Muscle of arm (tissue), 1 donor: ENCODE measurements at regions not wholly inside any gene's neighbourhood (a gene's known extent, or its start where the extent isn't known, plus 50 kb on each side); places are given as distances from the start of the nearest gene placed in this dataset.
A peak's percentile ranks its signal among the peaks of the same experiment; 100 is the strongest.
"Not testable (repeated sequence)": the region's sequence is repeated elsewhere in the genome, so short reads cannot be mapped to it uniquely, and the experiment has no call there.

Source experiments
- DNase-seq: peaks from one replicate; pipeline ENCODE4 v3.0.0-alpha.2; 2013

DNA sequence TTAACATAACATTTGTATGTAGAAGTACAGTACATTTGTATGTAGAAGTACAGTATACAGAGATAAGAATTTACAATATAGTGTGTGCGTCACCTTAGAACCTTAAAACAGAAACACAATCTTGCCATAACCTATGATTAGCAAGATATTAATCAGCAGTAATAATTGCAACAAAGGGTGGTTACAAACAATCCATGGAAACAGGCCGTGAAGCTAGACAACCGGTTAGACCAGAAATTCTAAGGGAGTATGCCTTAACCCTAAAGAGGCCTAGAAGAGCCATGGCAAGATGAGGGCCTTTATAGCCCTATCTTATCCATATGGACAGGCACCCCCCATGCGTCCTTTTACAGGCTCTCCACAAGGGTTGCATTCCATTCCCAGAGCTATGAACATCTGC, 605.9 kb downstream of the KCNT2 start:
- DNase-seq, result not testable (repeated sequence)

DNA sequence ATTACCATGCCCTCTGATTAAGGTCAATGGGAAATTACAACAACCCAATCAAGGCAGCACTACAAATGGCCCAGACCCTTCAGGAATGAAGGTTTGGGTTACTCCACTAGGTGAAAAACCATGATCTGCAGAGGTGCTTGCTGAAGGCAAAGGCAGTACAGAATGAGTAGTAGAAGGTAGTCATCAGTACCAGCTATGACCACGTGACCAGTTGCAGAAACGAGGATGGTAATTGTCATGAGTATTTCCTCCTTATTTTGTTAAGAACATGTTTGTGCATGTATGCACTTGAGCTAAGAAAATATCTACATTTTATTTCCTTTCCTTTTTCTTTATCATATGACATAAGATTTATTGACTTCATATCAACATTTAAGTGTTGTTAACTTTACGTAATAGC, 607.1 kb downstream of the KCNT2 start:
- no peak for DNase-seq

DNA sequence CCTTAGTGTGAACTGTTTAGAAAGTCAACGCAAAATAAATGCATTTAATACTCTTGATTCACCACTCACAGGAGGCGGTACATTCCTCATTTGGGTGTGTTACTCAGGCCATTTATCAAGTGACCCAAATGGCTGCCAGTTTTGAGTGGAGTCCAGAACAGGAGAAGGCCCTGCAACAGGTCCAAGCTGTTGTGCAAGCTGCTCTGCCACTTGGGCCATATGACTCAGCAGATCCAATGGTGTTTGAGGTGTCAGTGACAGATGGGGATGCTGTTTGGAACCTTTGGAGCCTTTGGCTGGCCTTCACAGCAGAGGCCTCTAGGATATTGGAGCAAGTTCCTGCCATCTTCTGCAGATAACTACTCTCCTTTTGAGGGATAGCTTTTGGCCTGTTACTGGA, 609.2 kb downstream of the KCNT2 start:
- DNase-seq, result no peak

- no peak for DNase-seq
Measured at GRCh38 chr1:195981448-195982139, 626.6 kb downstream of the KCNT2 start.

DNA sequence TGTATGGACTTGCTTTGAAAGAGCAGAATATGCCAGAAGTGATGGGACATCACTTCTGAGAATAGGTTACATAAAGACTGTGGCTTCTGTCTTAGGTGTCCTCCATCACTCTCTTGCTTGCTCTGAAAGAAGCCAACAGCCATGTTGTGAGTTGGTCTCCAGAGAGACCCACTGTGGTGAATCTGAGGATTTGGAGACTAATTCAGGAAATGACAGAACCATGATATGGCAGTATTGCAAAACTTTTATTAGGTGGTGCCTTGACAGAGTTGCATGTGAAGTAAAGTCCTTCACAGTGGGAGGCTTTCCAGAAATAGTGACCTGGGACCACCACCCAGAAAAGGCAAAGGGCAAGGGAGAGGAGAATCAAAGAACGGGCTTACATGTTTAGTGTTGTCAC, 628.6 kb downstream of the KCNT2 start:
- no peak for DNase-seq

DNA sequence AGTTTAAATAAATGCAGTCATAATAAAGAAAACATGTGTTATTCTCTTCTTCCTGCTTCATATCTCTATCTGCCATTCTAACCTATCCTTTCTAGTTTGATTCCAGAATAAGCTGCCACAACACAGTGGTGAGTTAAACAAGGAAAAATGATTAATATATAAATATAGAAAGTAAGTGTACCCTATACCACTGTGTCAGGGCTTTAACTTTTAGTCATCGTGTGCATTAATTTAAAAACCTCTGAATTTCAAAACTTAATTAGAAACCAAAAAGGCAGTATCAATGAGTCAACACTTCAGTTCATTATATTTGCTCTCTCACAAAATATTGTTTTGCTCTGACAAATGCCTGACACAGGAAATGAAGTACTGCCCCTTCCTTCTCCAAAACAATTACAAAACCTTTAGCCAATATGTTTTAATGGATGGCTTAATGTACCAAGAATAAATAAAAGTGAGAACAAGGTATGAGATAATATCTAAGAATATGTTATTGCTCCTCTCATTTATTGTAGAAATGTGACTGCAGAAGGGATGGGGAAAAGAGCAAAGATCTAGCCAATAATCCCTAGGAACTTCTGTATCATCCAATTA, 634.8 kb downstream of the KCNT2 start:
- no peak for DNase-seq

GRCh38 chr1:195971589-195971988, 636.7 kb downstream of the KCNT2 start:
- DNase-seq, result no peak

- DNase-seq, result no peak
Measured at GRCh38 chr1:195970209-195970608, 638.0 kb downstream of the KCNT2 start.

- no peak for DNase-seq
Measured at GRCh38 chr1:195965475-195965874, 642.8 kb downstream of the KCNT2 start.

DNA sequence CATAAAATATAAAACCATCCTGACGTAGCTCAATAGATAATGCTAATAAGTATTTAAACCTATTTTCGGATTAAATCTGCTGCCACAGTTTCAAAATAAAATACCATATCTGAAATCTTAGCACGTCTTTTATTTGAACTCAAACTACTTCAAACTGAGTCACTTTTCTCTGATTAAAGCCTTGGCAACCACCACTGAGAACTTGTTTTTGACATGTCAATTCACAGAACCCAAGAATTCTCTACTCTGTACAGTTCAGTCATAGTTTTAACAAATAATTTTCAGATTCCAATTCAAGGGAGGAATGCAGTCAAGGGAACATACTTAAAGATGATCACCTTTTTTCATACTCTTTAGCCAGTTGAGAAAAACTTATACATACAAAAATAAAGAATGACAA, 643.2 kb downstream of the KCNT2 start:
- DNase-seq, result no peak

GRCh38 chr1:195964516-195964915, 643.7 kb downstream of the KCNT2 start:
- DNase-seq, result no peak

DNA sequence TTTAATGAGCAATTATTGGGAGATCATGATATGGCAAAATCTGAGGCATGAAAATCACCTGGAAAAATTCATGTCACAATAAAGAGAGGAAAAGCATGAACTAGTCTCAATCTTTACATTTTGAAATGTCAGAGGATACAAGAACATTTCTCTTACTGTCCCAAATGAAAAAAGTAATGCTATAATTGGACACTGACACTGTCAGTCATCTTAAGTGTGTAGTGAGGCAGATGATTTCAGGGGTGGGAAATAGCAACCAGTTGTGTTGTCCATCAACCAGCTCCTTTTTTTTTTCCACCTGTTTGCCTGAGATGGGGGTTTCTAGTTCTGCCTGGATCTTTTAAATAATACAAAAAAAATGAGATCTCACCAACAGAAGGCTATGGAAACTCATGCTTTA, 646.2 kb downstream of the KCNT2 start:
- DNase-seq, result no peak

GRCh38 chr1:195960580-195960979, 647.7 kb downstream of the KCNT2 start:
- no peak for DNase-seq

GRCh38 chr1:195958131-195958530, 650.1 kb downstream of the KCNT2 start:
- DNase-seq, result no peak

- DNase-seq, result no peak
Measured at GRCh38 chr1:195956845-195957244, 651.4 kb downstream of the KCNT2 start.

GRCh38 chr1:195954848-195955247, 653.4 kb downstream of the KCNT2 start:
- DNase-seq, result no peak

DNA sequence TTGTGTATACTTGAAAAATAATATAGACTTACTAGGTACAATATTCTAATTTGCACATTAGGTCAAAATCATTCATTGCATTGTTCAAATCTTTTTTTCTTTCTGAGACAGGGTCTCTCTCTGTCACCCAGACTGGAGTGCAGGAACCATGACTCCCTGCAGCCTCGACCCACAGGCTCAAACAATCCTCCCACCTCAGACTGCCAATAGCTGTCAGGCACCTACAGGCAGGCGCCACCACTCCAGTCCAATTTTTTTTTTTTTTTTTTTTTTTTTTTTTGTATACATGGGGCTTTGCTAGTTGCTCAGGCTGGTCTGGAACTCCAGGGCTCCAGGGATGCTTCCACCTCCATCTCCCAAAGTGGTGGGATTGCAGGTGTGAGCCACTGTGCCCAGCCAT, 656.9 kb downstream of the KCNT2 start:
- DNase-seq, result no peak

DNA sequence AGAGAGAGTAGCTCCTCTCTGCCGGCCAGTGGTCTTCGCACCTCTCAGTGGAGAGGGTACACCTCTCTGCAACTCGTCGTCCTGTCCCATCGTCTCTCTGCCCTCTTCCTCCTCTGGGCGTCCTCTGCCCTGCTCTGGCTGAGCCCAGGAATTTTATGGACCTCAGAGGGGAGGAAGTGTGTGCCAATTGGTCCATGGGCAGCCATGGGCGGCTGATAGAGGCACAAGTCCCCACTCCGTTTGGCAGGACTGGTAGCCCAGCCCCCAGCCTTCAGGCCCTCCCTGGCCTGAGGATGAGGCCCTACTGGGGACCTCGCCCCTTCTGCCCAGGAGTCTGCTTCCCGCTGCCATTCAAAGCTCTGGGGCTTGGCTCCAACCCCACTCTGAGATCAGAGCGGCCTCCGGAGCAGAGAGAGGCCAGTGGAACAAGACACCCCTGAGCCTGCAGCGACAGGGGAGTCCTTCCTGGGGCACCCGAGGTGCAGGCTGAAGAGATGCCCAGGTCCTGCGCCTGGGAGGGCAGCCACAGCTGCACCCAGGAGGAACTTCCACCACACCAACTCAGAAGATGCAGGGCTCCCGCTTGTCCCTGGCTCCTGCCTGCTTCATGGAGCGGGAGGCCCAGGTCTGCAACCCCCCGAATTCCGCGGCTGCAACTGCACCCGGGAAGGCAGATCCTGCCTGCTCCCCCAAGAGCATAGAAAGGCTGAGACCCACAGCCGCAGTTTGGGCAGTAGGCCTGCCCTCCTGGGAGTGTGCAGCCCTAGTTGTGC, 659.9 kb downstream of the KCNT2 start:
- no peak for DNase-seq

DNA sequence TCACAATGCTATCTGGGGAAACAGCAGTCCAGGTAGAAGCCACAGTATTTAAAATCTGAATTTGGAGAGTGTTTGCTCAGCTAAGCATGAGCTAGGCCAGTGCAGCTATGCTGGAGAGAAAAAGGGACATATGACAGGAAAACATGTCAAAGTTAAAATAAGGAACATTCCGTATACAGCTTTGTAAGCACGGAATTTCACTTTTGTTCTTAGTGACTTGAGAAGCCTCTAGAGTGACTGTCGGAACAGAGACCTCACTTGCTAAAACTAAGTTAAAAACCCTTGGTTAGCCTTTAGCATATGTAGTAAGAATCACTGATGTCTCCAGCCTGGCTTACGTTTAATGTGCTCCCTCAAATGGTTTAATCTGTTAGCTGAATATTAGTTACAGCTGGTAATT, 661.7 kb downstream of the KCNT2 start:
- DNase-seq, result no peak

- DNase-seq, result no peak
Measured at GRCh38 chr1:195941795-195942194, 666.4 kb downstream of the KCNT2 start.

GRCh38 chr1:195941314-195941713, 666.9 kb downstream of the KCNT2 start:
- DNase-seq, result no peak

DNA sequence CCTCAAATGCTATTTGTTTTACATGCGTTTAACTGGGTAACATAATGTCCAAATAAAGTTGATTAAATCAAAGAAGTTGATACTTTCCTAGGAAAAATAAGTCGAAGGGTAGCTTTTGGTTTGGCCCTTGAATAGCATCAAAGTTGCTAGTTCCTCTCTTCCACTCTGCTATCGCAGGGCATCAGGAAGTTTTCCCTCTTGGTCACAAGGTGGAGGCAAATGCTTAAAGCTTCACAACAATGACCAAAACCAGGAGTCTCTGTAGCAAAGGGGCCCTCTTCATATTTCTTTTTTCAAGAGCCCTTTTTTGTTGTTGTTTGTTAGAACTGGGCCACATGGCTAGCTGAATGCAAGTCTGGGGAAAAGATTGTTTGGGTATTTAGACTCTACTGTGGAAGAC, 668.4 kb downstream of the KCNT2 start:
- no peak for DNase-seq

GRCh38 chr1:195934817-195935553, 673.3 kb downstream of the KCNT2 start:
- DNase-seq, result peak; percentile 78
